ENCODE measurements at regions not wholly inside any gene's neighbourhood (a gene's known extent, or its start where the extent isn't known, plus 50 kb on each side); places are given as distances from the start of the nearest gene placed in this dataset.
A peak's percentile ranks its signal among the peaks of the same experiment; 100 is the strongest.

- DNase-seq, result no peak
These were observed 325.8 kb downstream of the ARAP2 start for GRCh38 chr4:35918491-35918977.

- no peak for DNase-seq
These were observed 318.5 kb downstream of the ARAP2 start for GRCh38 chr4:35925806-35926205.

- no peak for DNase-seq
These were observed 317.5 kb downstream of the ARAP2 start for GRCh38 chr4:35926788-35927187.

- no peak for DNase-seq
These were observed 310.4 kb downstream of the ARAP2 start for GRCh38 chr4:35933901-35934300.

- DNase-seq, result peak; percentile 28
These were observed 309.9 kb downstream of the ARAP2 start for GRCh38 chr4:35934320-35934981.

- no peak for DNase-seq
These were observed 305.4 kb downstream of the ARAP2 start for GRCh38 chr4:35938936-35939335.

- no peak for DNase-seq
These were observed 304.6 kb downstream of the ARAP2 start for GRCh38 chr4:35939751-35940150.

- no peak for DNase-seq
These were observed 302.2 kb downstream of the ARAP2 start for GRCh38 chr4:35942092-35942491.

- no peak for DNase-seq
These were observed 300.7 kb downstream of the ARAP2 start for GRCh38 chr4:35943606-35944005.

GRCh38 chr4:35948171-35948570 lies 296.1 kb downstream of the ARAP2 start:
- DNase-seq, result no peak

- DNase-seq, result no peak
These were observed 293.9 kb downstream of the ARAP2 start for GRCh38 chr4:35950442-35950841.

GRCh38 chr4:35952751-35953150 lies 291.6 kb downstream of the ARAP2 start:
- DNase-seq, result no peak

- no peak for DNase-seq
These were observed 280.9 kb downstream of the ARAP2 start for GRCh38 chr4:35963383-35963782.

- no peak for DNase-seq
These were observed 280.3 kb downstream of the ARAP2 start for GRCh38 chr4:35963974-35964515.

GRCh38 chr4:35965300-35965699 lies 279.0 kb downstream of the ARAP2 start:
- no peak for DNase-seq

- no peak for DNase-seq
These were observed 277.7 kb downstream of the ARAP2 start for GRCh38 chr4:35966566-35966965.

GRCh38 chr4:35970366-35970960 lies 273.9 kb downstream of the ARAP2 start:
- DNase-seq, result no peak

- DNase-seq, result no peak
These were observed 271.5 kb downstream of the ARAP2 start for GRCh38 chr4:35972814-35973213.

- no peak for DNase-seq
These were observed 268.5 kb downstream of the ARAP2 start for GRCh38 chr4:35975617-35976355.

GRCh38 chr4:35978551-35978950 lies 265.8 kb downstream of the ARAP2 start:
- DNase-seq, result no peak

- no peak for DNase-seq
These were observed 262.0 kb downstream of the ARAP2 start for GRCh38 chr4:35982318-35982717.

- DNase-seq, result no peak
These were observed 257.8 kb downstream of the ARAP2 start for GRCh38 chr4:35986537-35986936.

GRCh38 chr4:35993606-35994005 lies 250.7 kb downstream of the ARAP2 start:
- DNase-seq, result no peak

Measured in CD4-positive, alpha-beta T cell treated with Interleukin-21 for 1 hour (primary cell).